ENCODE measurements at regions not wholly inside any gene's neighbourhood (a gene's known extent, or its start where the extent isn't known, plus 50 kb on each side); places are given as distances from the start of the nearest gene placed in this dataset.
"Not testable (repeated sequence)": the region's sequence is repeated elsewhere in the genome, so short reads cannot be mapped to it uniquely, and the experiment has no call there.

GRCh38 chr6:4336084-4336483 lies 200.7 kb upstream of the ECI2 start:
- no peak for TF ChIP-seq CTCF (IDR thresholded peaks at IDR 0.05)
- H3K4me3 Mint-ChIP-seq (ENCODE audit: unreplicated experiment): no peak overlapping the region

GRCh38 chr6:4334158-4334740 lies 198.9 kb upstream of the ECI2 start:
- not testable (repeated sequence) for H3K27ac Mint-ChIP-seq (ENCODE audit: unreplicated experiment); H3K4me1 Mint-ChIP-seq (ENCODE audit: unreplicated experiment); H3K27me3 Mint-ChIP-seq (ENCODE audit: unreplicated experiment); H3K9me3 Mint-ChIP-seq (ENCODE audit: unreplicated experiment); H3K36me3 Mint-ChIP-seq (ENCODE audit: unreplicated experiment); H3K4me3 Mint-ChIP-seq (ENCODE audit: unreplicated experiment)
- DNase-seq (ENCODE audit: extremely low spot score, unreplicated experiment): peak; percentile 30

More at GRCh38 chr6:4336084-4336483, 200.7 kb upstream of the ECI2 start:
- H3K27ac Mint-ChIP-seq (ENCODE audit: unreplicated experiment): no peak overlapping the region
- no peaks in the 10 kb centered on the region for H3K36me3 Mint-ChIP-seq (ENCODE audit: unreplicated experiment)
- peaks cover 26% of the 10 kb centered on the region for H3K4me1 Mint-ChIP-seq (ENCODE audit: unreplicated experiment)
- H3K9me3 Mint-ChIP-seq (ENCODE audit: unreplicated experiment): peaks cover 5% of the 10 kb centered on the region
- H3K27me3 Mint-ChIP-seq (ENCODE audit: unreplicated experiment): no peaks in the 10 kb centered on the region
- no peak for DNase-seq (ENCODE audit: extremely low spot score, unreplicated experiment)

- H3K36me3 Mint-ChIP-seq (ENCODE audit: unreplicated experiment): no peaks in the 10 kb centered on the region
- no peaks in the 10 kb centered on the region for H3K9me3 Mint-ChIP-seq (ENCODE audit: unreplicated experiment)
- DNase-seq (ENCODE audit: extremely low spot score, unreplicated experiment): no peak
- H3K4me3 Mint-ChIP-seq (ENCODE audit: unreplicated experiment): no peak overlapping the region
- TF ChIP-seq CTCF (IDR thresholded peaks at IDR 0.05): no peak
- no peak overlapping the region for H3K27ac Mint-ChIP-seq (ENCODE audit: unreplicated experiment)
- peaks cover 32% of the 10 kb centered on the region for H3K4me1 Mint-ChIP-seq (ENCODE audit: unreplicated experiment)
- no peaks in the 10 kb centered on the region for H3K27me3 Mint-ChIP-seq (ENCODE audit: unreplicated experiment)
These were observed 192.5 kb upstream of the ECI2 start for GRCh38 chr6:4327841-4328240.

- peaks cover 57% of the 10 kb centered on the region for H3K4me1 Mint-ChIP-seq (ENCODE audit: unreplicated experiment)
- no peaks in the 10 kb centered on the region for H3K27me3 Mint-ChIP-seq (ENCODE audit: unreplicated experiment)
- no peak overlapping the region for H3K4me3 Mint-ChIP-seq (ENCODE audit: unreplicated experiment)
- DNase-seq (ENCODE audit: extremely low spot score, unreplicated experiment): no peak
- no peaks in the 10 kb centered on the region for H3K36me3 Mint-ChIP-seq (ENCODE audit: unreplicated experiment)
- no peak for TF ChIP-seq CTCF (IDR thresholded peaks at IDR 0.05)
- H3K27ac Mint-ChIP-seq (ENCODE audit: unreplicated experiment): peak overlapping the region; percentile 61
- H3K9me3 Mint-ChIP-seq (ENCODE audit: unreplicated experiment): no peaks in the 10 kb centered on the region
These were observed 189.4 kb upstream of the ECI2 start for GRCh38 chr6:4324746-4325145.

GRCh38 chr6:4323322-4323721 lies 187.9 kb upstream of the ECI2 start:
- no peaks in the 10 kb centered on the region for H3K27me3 Mint-ChIP-seq (ENCODE audit: unreplicated experiment)
- H3K4me3 Mint-ChIP-seq (ENCODE audit: unreplicated experiment): no peak overlapping the region
- H3K4me1 Mint-ChIP-seq (ENCODE audit: unreplicated experiment): peaks cover 63% of the 10 kb centered on the region
- no peaks in the 10 kb centered on the region for H3K9me3 Mint-ChIP-seq (ENCODE audit: unreplicated experiment)
- H3K27ac Mint-ChIP-seq (ENCODE audit: unreplicated experiment): no peak overlapping the region
- no peak for TF ChIP-seq CTCF (IDR thresholded peaks at IDR 0.05)
- DNase-seq (ENCODE audit: extremely low spot score, unreplicated experiment): no peak
- H3K36me3 Mint-ChIP-seq (ENCODE audit: unreplicated experiment): no peaks in the 10 kb centered on the region

- no peak for TF ChIP-seq CTCF (IDR thresholded peaks at IDR 0.05)
- Mint-ChIP-seq H3K36me3 (ENCODE audit: unreplicated experiment) (no peaks in the 10 kb centered on the region), H3K27me3 (ENCODE audit: unreplicated experiment) (no peaks in the 10 kb centered on the region), H3K9me3 (ENCODE audit: unreplicated experiment) (no peaks in the 10 kb centered on the region), H3K27ac (ENCODE audit: unreplicated experiment) (no peak overlapping the region), H3K4me1 (ENCODE audit: unreplicated experiment) (peaks cover 66% of the 10 kb centered on the region), H3K4me3 (ENCODE audit: unreplicated experiment) (no peak overlapping the region)
- DNase-seq (ENCODE audit: extremely low spot score, unreplicated experiment): no peak
These were observed 187.5 kb upstream of the ECI2 start for GRCh38 chr6:4322846-4323309.
